H1 (cell line): ENCODE measurements at regions not wholly inside any gene's neighbourhood (a gene's known extent, or its start where the extent isn't known, plus 50 kb on each side); places are given as distances from the start of the nearest gene placed in this dataset.

Experiments used
- CTCF ChIA-PET: fragments of 300-600 bp; sonication (Branson Sonifier 250); formaldehyde crosslinking; loops from one replicate; lab custom pipeline; 2021; ENCODE audit not compliant: partially characterized antibody; lab: Charles Lee
- POLR2A ChIA-PET: fragments of 300-600 bp; sonication (Branson Sonifier 250); formaldehyde crosslinking; loops from one replicate; lab custom pipeline; 2021; ENCODE audit warnings: inconsistent platforms; ENCODE audit not compliant: partially characterized antibody; lab: Charles Lee
- DNase-seq, 2 experiments: peaks; one replicate each; pipeline versions ENCODE4 v3.0.0 to v3.0.0-alpha.2; 2010 to 2022; ENCODE audit warnings: low spot score in 2 of 2, low read depth in 1 of 2, mixed read lengths in 1 of 2
- FAIRE-seq: peaks from 2 replicates; lab custom pipeline; 2011; peaks lifted over from hg19 to GRCh38; lab: Jason Lieb, UNC
- H2AFZ ChIP-seq: 2 replicates; pipeline ENCODE4 v1.8.1; 2012; ENCODE audit warnings: low read length, inconsistent platforms
- H2AK5ac ChIP-seq: 2 replicates; pipeline ENCODE4 v1.6.1; 2013; ENCODE audit warnings: low read depth, low read length
- H2BK120ac ChIP-seq: replicated peaks from 2 replicates; pipeline ENCODE3; 2013; ENCODE audit warnings: low read depth, low read length, inconsistent platforms
- H2BK12ac ChIP-seq: 2 replicates; pipeline ENCODE4 v1.6.1; 2013; ENCODE audit warnings: low read depth, low read length
- H2BK15ac ChIP-seq: 2 replicates; pipeline ENCODE4 v1.6.1; 2013; ENCODE audit warnings: low read length
- H2BK20ac ChIP-seq: 2 replicates; pipeline ENCODE4 v1.6.1; 2013; ENCODE audit warnings: low read length
- H2BK5ac ChIP-seq: 2 replicates; pipeline ENCODE4 v1.6.1; 2013; ENCODE audit warnings: low read depth, low read length
- H3K14ac ChIP-seq: 2 replicates; pipeline ENCODE4 v1.6.1; 2013; ENCODE audit warnings: inconsistent platforms; ENCODE audit not compliant: insufficient read length
- H3K18ac ChIP-seq: 2 replicates; pipeline ENCODE4 v1.6.1; 2013; ENCODE audit warnings: low read length; ENCODE audit errors: extremely low read depth
- H3K23ac ChIP-seq: 2 replicates; pipeline ENCODE4 v1.6.1; 2013; ENCODE audit warnings: inconsistent platforms; ENCODE audit not compliant: insufficient read length
- H3K23me2 ChIP-seq: 2 replicates; pipeline ENCODE4 v1.6.1; 2013; ENCODE audit warnings: low read depth, low read length
- H3K27ac ChIP-seq: 2 replicates; pipeline ENCODE4 v1.6.1; 2011; ENCODE audit warnings: low read depth, low read length, inconsistent platforms
- H3K27me3 ChIP-seq, 4 experiments: replicated peaks in 1 of 4; 1 replicate in 1 of 4; 2 replicates in 3 of 4; pipeline versions ENCODE4 v1.6.1 to v1.8.1; 2011 to 2013; ENCODE audit warnings: low read length in 3 of 4, mild to moderate bottlenecking in 3 of 4, inconsistent platforms in 2 of 4, mixed read lengths in 2 of 4, moderate library complexity in 1 of 4; ENCODE audit not compliant: control insufficient read depth in 3 of 4, insufficient read depth in 3 of 4; ENCODE audit errors: extremely low read depth in 1 of 4
- H3K36me3 ChIP-seq, 4 experiments: 2 replicates each; pipeline versions ENCODE4 v1.6.1 to v1.8.1; 2011 to 2013; ENCODE audit warnings: mild to moderate bottlenecking in 4 of 4, low read length in 3 of 4, moderate library complexity in 2 of 4, control low read depth in 1 of 4, inconsistent platforms in 1 of 4; ENCODE audit not compliant: insufficient read depth in 4 of 4, control insufficient read depth in 2 of 4
- H3K4ac ChIP-seq: replicated peaks from 2 replicates; pipeline ENCODE3; 2013; ENCODE audit warnings: low read length, low read depth, mixed read lengths, inconsistent platforms; ENCODE audit not compliant: insufficient read length
- H3K4me1 ChIP-seq, 4 experiments: replicated peaks in 1 of 4; 1 replicate in 1 of 4; 2 replicates in 3 of 4; pipeline versions ENCODE4 v1.6.1 to v1.8.1; 2011 to 2013; ENCODE audit warnings: low read length in 3 of 4, inconsistent platforms in 2 of 4, mixed read lengths in 1 of 4; ENCODE audit not compliant: insufficient read depth in 4 of 4, control insufficient read depth in 3 of 4
- H3K4me2 ChIP-seq, 2 experiments: 2 replicates each; pipeline versions ENCODE4 v1.6.1 to v1.8.1; 2011 to 2013; ENCODE audit warnings: low read depth in 2 of 2, low read length in 2 of 2, control low read depth in 1 of 2, inconsistent platforms in 1 of 2, mild to moderate bottlenecking in 1 of 2; ENCODE audit not compliant: insufficient read depth in 1 of 2
- H3K4me3 ChIP-seq, 4 experiments: fragments of 200-600, 300-600 bp in 1 of 4; sonication (generic), shearing (Covaris generic), sonication (Bioruptor Twin) in 1 of 4; 2 replicates each; pipeline versions ENCODE4 v1.5.1 to v1.8.1; 2011 to 2016; ENCODE audit warnings: low read length in 4 of 4, low read depth in 3 of 4, control low read depth in 2 of 4, inconsistent platforms in 2 of 4, mild to moderate bottlenecking in 2 of 4, mixed read lengths in 1 of 4, moderate library complexity in 1 of 4; ENCODE audit not compliant: insufficient read depth in 2 of 4; ENCODE audit errors: extremely low read depth in 1 of 4
- H3K56ac ChIP-seq: replicated peaks from 2 replicates; pipeline ENCODE3; 2013; ENCODE audit warnings: low read depth, mild to moderate bottlenecking, mixed read lengths, low read length, inconsistent platforms; ENCODE audit not compliant: insufficient read length
- H3K79me1 ChIP-seq: 2 replicates; pipeline ENCODE4 v1.6.1; 2013; ENCODE audit warnings: low read depth, low read length, control low read depth
- H3K79me2 ChIP-seq, 2 experiments: 2 replicates each; pipeline versions ENCODE4 v1.6.1 to v1.8.1; 2012 to 2013; ENCODE audit warnings: low read length in 2 of 2, mild to moderate bottlenecking in 2 of 2, inconsistent platforms in 1 of 2; ENCODE audit not compliant: insufficient read depth in 2 of 2, control insufficient read depth in 1 of 2
- H3K9ac ChIP-seq, 4 experiments: replicated peaks in 1 of 4; 1 replicate in 1 of 4; 2 replicates in 3 of 4; pipeline versions ENCODE4 v1.6.1 to v1.8.1; 2011 to 2013; ENCODE audit warnings: low read depth in 3 of 4, low read length in 3 of 4, control low read depth in 2 of 4, mild to moderate bottlenecking in 2 of 4, moderate library complexity in 2 of 4, inconsistent platforms in 1 of 4; ENCODE audit errors: extremely low read depth in 1 of 4
- H3K9me3 ChIP-seq, 2 experiments: 2 replicates each; pipeline versions ENCODE4 v1.6.1 to v1.8.1; 2012 to 2013; ENCODE audit warnings: mild to moderate bottlenecking in 2 of 2, moderate library complexity in 2 of 2, control low read depth in 1 of 2, inconsistent platforms in 1 of 2, low read depth in 1 of 2, low read length in 1 of 2, mixed read lengths in 1 of 2; ENCODE audit not compliant: insufficient read depth in 2 of 2
- H4K20me1 ChIP-seq, 2 experiments: replicated peaks in 1 of 2; 2 replicates each; pipeline versions ENCODE3 to v1.8.1; 2011 to 2013; ENCODE audit warnings: inconsistent platforms in 2 of 2, low read length in 2 of 2, mild to moderate bottlenecking in 1 of 2; ENCODE audit not compliant: insufficient read depth in 2 of 2, control insufficient read depth in 1 of 2
- H4K5ac ChIP-seq: 2 replicates; pipeline ENCODE4 v1.6.1; 2013; ENCODE audit warnings: low read length, low read depth, mixed read lengths, inconsistent platforms; ENCODE audit not compliant: insufficient read length
- H4K8ac ChIP-seq: 2 replicates; pipeline ENCODE4 v1.8.0; 2013; ENCODE audit warnings: mild to moderate bottlenecking, moderate library complexity, low read length, inconsistent platforms; ENCODE audit not compliant: insufficient read depth; ENCODE audit errors: extremely low read depth
- H4K91ac ChIP-seq: replicated peaks from 2 replicates; pipeline ENCODE3; 2013; ENCODE audit warnings: low read length, mixed read lengths, inconsistent platforms; ENCODE audit not compliant: insufficient read length
- JUN ChIP-seq: IDR thresholded peaks from 2 replicates; pipeline ENCODE4 v1.6.1; 2011; ENCODE audit warnings: low read depth, mild to moderate bottlenecking, improper control_type of control experiment, low read length
- JUND ChIP-seq: IDR thresholded peaks from 2 replicates; pipeline ENCODE4 v1.6.1; 2011; ENCODE audit warnings: mild to moderate bottlenecking, improper control_type of control experiment, low read length
- KDM5A ChIP-seq: fragments of 200-600 bp; IDR thresholded peaks from 2 replicates; pipeline ENCODE4 v1.7.1; 2012; ENCODE audit warnings: mild to moderate bottlenecking, low read length, inconsistent platforms, mixed read lengths
- POU5F1 ChIP-seq: IDR thresholded peaks from 2 replicates; pipeline ENCODE4 v1.6.1; 2011; ENCODE audit warnings: low read depth, mild to moderate bottlenecking, low read length, moderate library complexity

DNA sequence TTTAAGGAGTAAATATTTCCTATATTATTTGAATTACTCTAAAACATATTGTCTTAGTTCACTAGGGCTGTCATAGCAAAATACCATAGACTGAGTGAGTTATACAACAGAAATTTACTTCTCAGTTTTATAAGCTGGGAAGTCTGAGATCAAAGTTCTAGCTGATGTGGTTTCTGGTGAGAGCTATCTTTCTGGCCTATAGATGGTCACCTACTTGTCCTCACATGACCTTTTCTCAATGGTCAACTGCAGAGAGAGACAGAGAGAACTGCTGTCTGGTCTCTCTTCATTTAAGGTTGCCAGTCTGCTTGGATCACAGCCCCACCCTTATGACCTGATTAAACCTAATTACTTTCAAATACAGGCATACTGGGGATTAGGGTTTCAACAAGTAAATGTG lies 490.9 kb downstream of the FBXO15 start:
- Histone ChIP-seq H3K79me2 (no peaks in the 10 kb centered on the region), H3K4ac (no peak overlapping the region), H3K23me2 (no peaks in the 10 kb centered on the region), H2BK15ac (no peak overlapping the region), H2AK5ac (no peak overlapping the region), H2BK12ac (no peak overlapping the region), H2AFZ (no peak overlapping the region), H3K18ac (no peak overlapping the region), H3K23ac (no peak overlapping the region), H4K5ac (no peak overlapping the region), H2BK120ac (no peak overlapping the region), H4K91ac (no peak overlapping the region), H2BK5ac (no peak overlapping the region), H3K56ac (no peak overlapping the region), H3K79me1 (no peaks in the 10 kb centered on the region), H3K27me3 (no peaks in the 10 kb centered on the region), H3K27ac (no peak overlapping the region), H4K20me1 (no peaks in the 10 kb centered on the region), H2BK20ac (no peak overlapping the region), H3K36me3 (no peaks in the 10 kb centered on the region), H3K4me3 (no peak overlapping the region), H3K9ac (no peak overlapping the region), H3K14ac (no peak overlapping the region), H3K4me1 (no peaks in the 10 kb centered on the region), H4K8ac (no peak overlapping the region), H3K9me3 (no peaks in the 10 kb centered on the region), H3K4me2 (no peak overlapping the region)
- TF ChIP-seq POU5F1 = no peak
- TF ChIP-seq JUN = no peak
- no peak for TF ChIP-seq KDM5A
- TF ChIP-seq JUND = no peak
- no peak for DNase-seq
- POLR2A ChIA-PET = no interaction called here
- FAIRE-seq = no peak
- CTCF ChIA-PET = no interaction called here
